ENCODE measurements at regions not wholly inside any gene's neighbourhood (a gene's known extent, or its start where the extent isn't known, plus 50 kb on each side); places are given as distances from the start of the nearest gene placed in this dataset.

DNA sequence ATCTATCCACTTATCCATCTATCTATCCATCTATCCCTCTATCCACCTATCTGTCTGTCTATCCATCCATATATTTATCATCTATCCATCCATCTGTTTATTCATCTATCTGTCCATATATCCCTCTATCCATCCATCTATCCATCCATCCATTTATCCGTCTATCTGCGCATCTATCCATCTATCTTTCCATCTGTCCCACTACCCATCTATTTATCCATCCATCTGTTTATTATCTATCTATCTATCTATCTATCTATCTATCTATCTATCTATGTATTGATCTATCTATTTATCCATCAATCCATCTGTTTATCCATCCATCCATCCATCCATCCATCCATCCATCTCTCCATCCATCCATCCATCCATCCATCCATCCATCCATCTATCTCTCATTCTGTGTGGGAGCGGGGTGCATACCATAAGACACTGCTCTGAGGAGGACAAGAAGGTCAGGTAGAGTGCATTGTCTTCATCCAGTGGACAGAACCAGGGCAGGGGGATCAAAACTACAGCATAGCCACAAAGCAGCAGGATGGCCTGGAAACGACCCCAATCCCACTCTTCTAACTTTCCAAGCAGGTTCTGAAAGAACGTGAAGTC is 53.2 kb upstream of the ENPP6 start:
- POLR2A ChIA-PET = interaction anchor here (0.8 to 9.7 kb wide), 6 partner anchors 11 to 204 kb away, joined by 3 to 250 read pairs (median 84); partner anchors contain the start of gene IRF2
- TF ChIP-seq ZZZ3 (IDR thresholded peaks at IDR 0.05; ENCODE audit: control insufficient read depth, insufficient read length, low read depth) = no peak
- TF ChIP-seq, protein P1, sequence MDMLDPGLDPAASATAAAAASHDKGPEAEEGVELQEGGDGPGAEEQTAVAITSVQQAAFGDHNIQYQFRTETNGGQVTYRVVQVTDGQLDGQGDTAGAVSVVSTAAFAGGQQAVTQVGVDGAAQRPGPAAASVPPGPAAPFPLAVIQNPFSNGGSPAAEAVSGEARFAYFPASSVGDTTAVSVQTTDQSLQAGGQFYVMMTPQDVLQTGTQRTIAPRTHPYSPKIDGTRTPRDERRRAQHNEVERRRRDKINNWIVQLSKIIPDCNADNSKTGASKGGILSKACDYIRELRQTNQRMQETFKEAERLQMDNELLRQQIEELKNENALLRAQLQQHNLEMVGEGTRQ (IDR thresholded peaks at IDR 0.05; ENCODE audit: borderline replicate concordance, low read depth, low read length) = no peak
- TF ChIP-seq CREB1 (IDR thresholded peaks at IDR 0.05; ENCODE audit: low read depth) = no peak
- no peak for TF ChIP-seq SP1 (IDR thresholded peaks at IDR 0.05; ENCODE audit: low read depth, low read length)
- TF ChIP-seq NFXL1 (IDR thresholded peaks at IDR 0.05; ENCODE audit: borderline replicate concordance) = no peak
- no peak for TF ChIP-seq NRF1 (conservative IDR thresholded peaks at IDR 0.05; ENCODE audit: low read depth, low read length)
- no peak overlapping the region for H2AFZ ChIP-seq (ENCODE audit: control insufficient read depth, low read depth, low read length)
- H3K79me2 ChIP-seq (ENCODE audit: control insufficient read depth, insufficient read depth, low read length) = peaks cover 21% of the 10 kb centered on the region
- H4K20me1 ChIP-seq (ENCODE audit: control insufficient read depth, insufficient read depth) = no peaks in the 10 kb centered on the region
- H3K27ac ChIP-seq (ENCODE audit: control insufficient read depth, insufficient read depth) = no peak overlapping the region
- CTCF ChIA-PET = interaction anchor here (1.1 to 16.4 kb wide), 3 partner anchors 15 to 77 kb away, joined by 4 to 348 read pairs (median 28); no protein-coding TSS in a partner anchor
- no TSS peak for BruUV-seq (replicated peaks)
- 97% methylated on average over 5 of the region's 5 CpGs for WGBS (ENCODE audit: insufficient coverage, insufficient replicate concordance, low lambda C conversion rate, missing lambda C conversion rate)
- SMC1A ChIA-PET (ENCODE audit: uncharacterized antibody, unreplicated experiment) = interaction anchor here (1.1 to 17.1 kb wide), 7 partner anchors 11 to 264 kb away, joined by 3 to 428 read pairs (median 144); no protein-coding TSS in a partner anchor
- H3K27me3 ChIP-seq (replicated peaks in 1 of 2; ENCODE audit: control insufficient read depth in 2 of 2, insufficient read depth in 2 of 2, low read length in 1 of 2) = no peaks in the 10 kb centered on the region
- H3K4me3 ChIP-seq = no peak overlapping the region
- in situ Hi-C loops (cut with MboI) = no loop called here
- no peaks in the 10 kb centered on the region for H3K36me3 ChIP-seq (ENCODE audit: control insufficient read depth in 2 of 2, insufficient read depth in 2 of 2, low read length in 1 of 2)
- no peak for DNase-seq (ENCODE audit: low read depth, low spot score)
- ATAC-seq = no peak
- H3K9me3 ChIP-seq (replicated peaks; ENCODE audit: control insufficient read depth, insufficient read depth, low read length) = peaks cover 2% of the 10 kb centered on the region; the same call in 2 of the 3 replicates
- intact Hi-C loops (cut with micrococcal nuclease; ENCODE audit: unreplicated experiment) = no loop called here
- peaks cover 75% of the 10 kb centered on the region for H3K4me1 ChIP-seq (ENCODE audit: control insufficient read depth, insufficient read depth, low read length)
- RAD21 ChIA-PET (ENCODE audit: unreplicated experiment) = interaction anchor here (0.8 to 9.4 kb wide), 6 partner anchors 10 to 80 kb away, joined by 3 to 367 read pairs (median 132); no protein-coding TSS in a partner anchor
- no peak overlapping the region for H3K9ac ChIP-seq (ENCODE audit: control insufficient read depth, insufficient read depth, low read length)
- FAIRE-seq = no peak
- no peak overlapping the region for H3K4me2 ChIP-seq (ENCODE audit: control insufficient read depth, insufficient read depth)
